CD4-positive, CD25-positive, alpha-beta regulatory T cell (primary cell): ENCODE measurements at regions not wholly inside any gene's neighbourhood (a gene's known extent, or its start where the extent isn't known, plus 50 kb on each side); places are given as distances from the start of the nearest gene placed in this dataset.

Experiments used
- ATAC-seq, 2 donors: fragments of 150-1000 bp; cut with Tn5 transposase; one replicate each; pipeline ENCODE4 v1.10.0; 2021; ENCODE audit warnings: low read depth in 2 of 2, moderate number of reproducible peaks in 2 of 2, moderate library complexity in 1 of 2
- DNase-seq, 3 donors: peaks; one replicate each; pipeline versions ENCODE4 v3.0.0 to v3.0.0-alpha.2; 2012 to 2022; ENCODE audit warnings: mixed read lengths in 1 of 3
- H3K27ac ChIP-seq: one replicate; pipeline ENCODE4 v1.7.0; 2013; ENCODE audit warnings: mild to moderate bottlenecking, low read length; ENCODE audit not compliant: insufficient read depth, poor library complexity, severe bottlenecking
- H3K27me3 ChIP-seq: one replicate; pipeline ENCODE4 v1.7.0; 2013; ENCODE audit warnings: low read length; ENCODE audit not compliant: control insufficient read depth, insufficient read depth
- H3K36me3 ChIP-seq: one replicate; pipeline ENCODE4 v1.7.0; 2013; ENCODE audit warnings: mild to moderate bottlenecking, low read length, moderate library complexity; ENCODE audit not compliant: control insufficient read depth, insufficient read depth
- H3K4me1 ChIP-seq: 2 replicates; pipeline ENCODE4 v1.7.0; 2013; ENCODE audit warnings: mild to moderate bottlenecking, low read length; ENCODE audit not compliant: insufficient read depth, control insufficient read depth, poor library complexity, severe bottlenecking
- H3K4me3 ChIP-seq: one replicate; pipeline ENCODE4 v1.7.0; 2013; ENCODE audit warnings: low read depth, mild to moderate bottlenecking, low read length, moderate library complexity
- H3K9me3 ChIP-seq, 2 experiments: 1 replicate in 1 of 2; 2 replicates in 1 of 2; pipeline ENCODE4 v1.7.0; 2013; ENCODE audit warnings: low read length in 2 of 2, mild to moderate bottlenecking in 1 of 2, moderate library complexity in 1 of 2; ENCODE audit not compliant: control insufficient read depth in 2 of 2
- H3K27ac Mint-ChIP-seq, 3 donors: one replicate each; pipeline ENCODE4 v1.8.0; 2020 to 2022; ENCODE audit warnings: mild to moderate bottlenecking in 3 of 3, mixed read lengths in 3 of 3, moderate library complexity in 2 of 3
- H3K27me3 Mint-ChIP-seq: one replicate; pipeline ENCODE4 v1.8.0; 2022; ENCODE audit warnings: mild to moderate bottlenecking, mixed read lengths
- H3K36me3 Mint-ChIP-seq: one replicate; pipeline ENCODE4 v1.8.0; 2020; ENCODE audit warnings: mixed read lengths
- H3K4me1 Mint-ChIP-seq, 4 donors: one replicate each; pipeline ENCODE4 v1.8.0; 2020 to 2022; ENCODE audit warnings: mixed read lengths in 4 of 4, mild to moderate bottlenecking in 1 of 4
- H3K4me3 Mint-ChIP-seq, 4 donors: one replicate each; pipeline ENCODE4 v1.8.0; 2020 to 2022; ENCODE audit warnings: mild to moderate bottlenecking in 4 of 4, mixed read lengths in 4 of 4, moderate library complexity in 3 of 4
- H3K9me3 Mint-ChIP-seq, 7 donors: one replicate each; pipeline ENCODE4 v1.8.0; 2020 to 2022; ENCODE audit warnings: mixed read lengths in 7 of 7, mild to moderate bottlenecking in 3 of 7, moderate library complexity in 2 of 7

DNA sequence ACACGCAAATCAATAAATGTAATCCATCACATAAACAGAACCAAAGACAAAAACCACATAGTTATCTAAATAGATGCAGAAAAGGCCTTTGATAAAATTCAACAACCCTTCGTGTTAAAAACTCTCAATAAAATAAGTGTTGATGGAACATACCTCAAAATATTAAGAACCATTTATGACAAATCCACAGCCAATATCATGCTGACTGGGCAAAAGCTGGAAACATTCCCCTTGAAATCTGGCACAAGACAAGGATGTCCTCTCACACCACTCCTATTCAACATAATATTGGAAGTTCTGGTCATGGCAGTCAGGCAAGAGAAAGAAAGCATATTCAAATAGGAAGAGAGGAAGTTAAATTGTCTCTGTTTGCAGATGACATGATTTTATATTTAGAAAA, 1946.3 kb upstream of the CDH9 start:
- ATAC-seq (no peak), DNase-seq (no peak)
- Mint-ChIP-seq H3K36me3 (no peaks in the 10 kb centered on the region), H3K4me3 (no peak overlapping the region), H3K9me3 (peaks cover 0 to 36% (median 10%) of the 10 kb centered on the region in 7 donors), H3K27me3 (no peaks in the 10 kb centered on the region), H3K4me1 (no peaks in the 10 kb centered on the region), H3K27ac (no peak overlapping the region)
- Histone ChIP-seq H3K4me3 (no peak overlapping the region), H3K9me3 (peaks cover 6 to 10% of the 10 kb centered on the region in 2 experiments), H3K27me3 (no peaks in the 10 kb centered on the region), H3K27ac (no peak overlapping the region), H3K4me1 (no peaks in the 10 kb centered on the region), H3K36me3 (no peaks in the 10 kb centered on the region)

DNA sequence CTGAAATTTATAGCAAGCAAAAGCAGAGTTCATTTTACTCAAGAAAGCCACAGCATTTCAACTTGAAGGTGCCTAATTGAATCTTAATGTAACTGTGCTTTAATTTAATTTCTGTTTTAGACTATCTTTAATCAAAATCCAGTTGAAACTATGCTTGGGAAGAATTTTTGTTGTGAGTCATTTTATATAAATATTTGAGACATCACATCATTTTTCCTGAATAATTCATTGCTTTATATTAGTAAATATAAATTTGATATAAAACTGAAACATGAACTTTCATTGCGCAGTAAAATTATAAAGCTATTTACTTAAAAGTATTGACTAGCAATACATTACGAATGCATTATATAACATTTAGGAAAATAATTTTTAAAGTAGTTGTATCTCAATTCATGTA, 1937.1 kb upstream of the CDH9 start:
- Mint-ChIP-seq H3K9me3 (peaks cover 0 to 25% (median 9%) of the 10 kb centered on the region in 7 donors), H3K27ac (no peak overlapping the region), H3K27me3 (no peaks in the 10 kb centered on the region), H3K4me3 (no peak overlapping the region), H3K36me3 (no peaks in the 10 kb centered on the region), H3K4me1 (no peaks in the 10 kb centered on the region)
- Histone ChIP-seq H3K9me3 (no peaks in the 10 kb centered on the region), H3K36me3 (no peaks in the 10 kb centered on the region), H3K27ac (no peak overlapping the region), H3K4me3 (no peak overlapping the region), H3K27me3 (no peaks in the 10 kb centered on the region), H3K4me1 (no peaks in the 10 kb centered on the region)
- ATAC-seq (no peak), DNase-seq (no peak)

DNA sequence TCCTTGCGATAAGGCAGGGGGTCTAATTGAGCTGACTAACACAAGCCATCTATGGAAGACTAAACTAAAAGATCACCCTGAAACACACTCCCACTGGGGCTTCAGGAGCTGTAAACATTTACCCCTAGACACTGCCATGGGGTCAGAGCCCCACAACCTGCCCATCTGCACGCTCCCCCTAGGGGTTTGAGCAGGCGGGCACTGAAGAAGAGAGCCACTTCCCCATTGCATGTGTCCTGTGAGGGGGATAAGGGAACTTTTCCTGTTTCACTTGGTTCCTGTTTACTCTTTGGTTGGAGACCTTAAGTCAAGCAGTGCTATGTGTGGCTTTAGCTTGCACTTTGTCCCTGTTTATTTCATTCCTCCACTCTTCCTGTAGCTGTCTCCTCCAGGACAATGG, 1929.5 kb upstream of the CDH9 start:
- H3K27ac ChIP-seq, result no peak overlapping the region
- no peak overlapping the region for H3K4me3 Mint-ChIP-seq
- no peaks in the 10 kb centered on the region for H3K27me3 ChIP-seq
- H3K9me3 ChIP-seq, result no peaks in the 10 kb centered on the region
- peaks cover 0 to 14% (median 4%) of the 10 kb centered on the region in 7 donors for H3K9me3 Mint-ChIP-seq
- H3K36me3 ChIP-seq, result no peaks in the 10 kb centered on the region
- H3K4me1 Mint-ChIP-seq, result no peaks in the 10 kb centered on the region
- H3K4me3 ChIP-seq, result no peak overlapping the region
- H3K36me3 Mint-ChIP-seq, result no peaks in the 10 kb centered on the region
- DNase-seq (no peak), ATAC-seq (no peak)
- no peaks in the 10 kb centered on the region for H3K4me1 ChIP-seq
- H3K27ac Mint-ChIP-seq, result no peak overlapping the region
- no peaks in the 10 kb centered on the region for H3K27me3 Mint-ChIP-seq

DNA sequence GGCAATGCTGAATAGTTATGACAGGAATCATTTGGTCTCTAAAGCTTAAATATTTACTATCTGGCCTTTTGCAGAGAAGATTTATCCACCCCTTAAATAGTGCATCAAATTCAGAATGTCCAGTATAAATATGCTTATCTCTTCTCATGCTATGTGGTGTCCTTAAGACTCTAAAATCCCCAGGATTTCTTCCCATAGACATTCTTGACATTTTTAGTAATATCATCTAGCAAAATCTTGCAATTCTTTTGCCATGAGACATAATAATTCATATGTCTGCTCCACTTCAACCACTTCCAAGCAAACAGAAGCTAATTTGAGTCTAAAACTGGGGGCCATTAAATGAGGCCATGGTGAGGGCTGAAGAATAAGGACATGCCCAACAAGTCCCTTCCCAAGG, 1923.4 kb upstream of the CDH9 start:
- DNase-seq, result no peak
- Mint-ChIP-seq H3K36me3 (no peaks in the 10 kb centered on the region), H3K4me3 (no peak overlapping the region), H3K9me3 (peaks cover 0 to 31% (median 2%) of the 10 kb centered on the region in 7 donors), H3K4me1 (no peaks in the 10 kb centered on the region), H3K27ac (no peak overlapping the region), H3K27me3 (no peaks in the 10 kb centered on the region)
- H3K4me3 ChIP-seq, result no peak overlapping the region
- H3K4me1 ChIP-seq, result no peaks in the 10 kb centered on the region
- no peak overlapping the region for H3K27ac ChIP-seq
- H3K36me3 ChIP-seq, result no peaks in the 10 kb centered on the region
- H3K9me3 ChIP-seq, result no peaks in the 10 kb centered on the region
- no peak for ATAC-seq
- no peaks in the 10 kb centered on the region for H3K27me3 ChIP-seq

DNA sequence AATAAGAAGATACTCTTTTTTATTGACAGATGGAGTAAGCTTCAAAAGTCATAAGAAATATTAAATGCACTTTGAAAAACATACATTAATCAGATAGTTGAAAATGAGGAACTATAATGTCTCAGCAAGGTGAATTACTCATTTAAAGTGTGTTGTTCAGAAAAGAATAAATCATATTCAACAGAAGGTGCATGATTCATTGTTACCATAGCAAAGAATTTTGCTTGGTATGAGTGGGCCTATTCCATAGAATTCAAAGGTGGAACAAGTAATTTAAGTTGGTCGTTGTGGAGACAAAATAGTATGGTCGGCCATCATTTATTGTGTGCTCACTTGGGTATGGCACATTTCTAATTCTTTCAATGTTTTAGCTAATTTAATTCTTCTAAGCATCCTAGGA, 1920.2 kb upstream of the CDH9 start:
- H3K27me3 ChIP-seq, result no peaks in the 10 kb centered on the region
- no peaks in the 10 kb centered on the region for H3K36me3 ChIP-seq
- H3K4me1 ChIP-seq, result no peaks in the 10 kb centered on the region
- Mint-ChIP-seq H3K27ac (no peak overlapping the region), H3K36me3 (no peaks in the 10 kb centered on the region), H3K4me1 (no peaks in the 10 kb centered on the region), H3K4me3 (no peak overlapping the region), H3K27me3 (no peaks in the 10 kb centered on the region), H3K9me3 (peaks cover 0 to 30% (median 1%) of the 10 kb centered on the region in 7 donors)
- no peak overlapping the region for H3K27ac ChIP-seq
- no peaks in the 10 kb centered on the region for H3K9me3 ChIP-seq
- no peak overlapping the region for H3K4me3 ChIP-seq
- ATAC-seq (no peak), DNase-seq (no peak)

DNA sequence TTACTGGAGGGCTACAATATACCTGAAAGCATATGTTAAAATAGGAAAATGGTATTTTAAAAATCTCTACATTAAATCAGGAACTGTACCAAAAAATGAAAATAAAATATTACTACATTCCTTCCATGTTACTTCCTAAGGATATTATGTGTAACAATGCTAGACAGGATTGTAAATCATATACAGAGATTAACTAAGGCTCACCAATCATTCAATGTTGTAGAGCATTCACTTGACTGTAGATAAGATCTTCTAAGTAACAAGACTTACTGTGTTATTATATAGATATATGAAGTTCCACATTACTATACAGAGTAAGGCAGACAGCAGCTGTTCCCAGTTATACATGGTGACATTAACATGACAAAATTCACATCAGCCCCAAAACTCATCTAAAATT, 1919.1 kb upstream of the CDH9 start:
- Mint-ChIP-seq H3K4me1 (no peaks in the 10 kb centered on the region), H3K27ac (no peak overlapping the region), H3K36me3 (no peaks in the 10 kb centered on the region), H3K4me3 (no peak overlapping the region), H3K9me3 (peaks cover 0 to 34% (median 2%) of the 10 kb centered on the region in 7 donors), H3K27me3 (no peaks in the 10 kb centered on the region)
- Histone ChIP-seq H3K4me1 (no peaks in the 10 kb centered on the region), H3K4me3 (no peak overlapping the region), H3K9me3 (no peaks in the 10 kb centered on the region), H3K36me3 (no peaks in the 10 kb centered on the region), H3K27me3 (no peaks in the 10 kb centered on the region), H3K27ac (no peak overlapping the region)
- DNase-seq (no peak), ATAC-seq (no peak)

DNA sequence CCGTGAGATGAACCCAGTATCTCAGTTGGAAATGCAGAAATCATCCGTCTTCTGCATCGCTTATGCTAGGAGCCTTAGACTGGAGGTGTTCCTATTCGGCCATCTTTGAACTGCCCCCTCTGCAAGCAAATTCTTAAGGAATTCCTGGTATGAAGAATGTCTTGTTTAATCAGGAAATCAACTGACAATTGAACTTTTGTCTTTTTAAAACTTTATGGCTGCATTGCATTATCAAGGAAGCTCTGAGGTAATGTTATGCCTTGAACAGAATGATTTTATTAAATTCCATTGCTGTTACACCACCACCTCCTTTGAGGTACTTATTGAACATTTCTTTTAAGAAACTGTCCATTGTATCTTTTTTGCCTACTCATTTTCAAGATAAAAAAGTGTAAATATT, 1915.7 kb upstream of the CDH9 start:
- Histone ChIP-seq H3K4me1 (no peaks in the 10 kb centered on the region), H3K27me3 (no peaks in the 10 kb centered on the region), H3K27ac (no peak overlapping the region), H3K36me3 (no peaks in the 10 kb centered on the region), H3K4me3 (no peak overlapping the region), H3K9me3 (no peaks in the 10 kb centered on the region)
- DNase-seq, result no peak
- Mint-ChIP-seq H3K27me3 (no peaks in the 10 kb centered on the region), H3K9me3 (peaks cover 0 to 26% (median 4%) of the 10 kb centered on the region in 7 donors), H3K4me1 (no peaks in the 10 kb centered on the region), H3K27ac (no peak overlapping the region), H3K36me3 (no peaks in the 10 kb centered on the region), H3K4me3 (no peak overlapping the region)
- ATAC-seq, result no peak

DNA sequence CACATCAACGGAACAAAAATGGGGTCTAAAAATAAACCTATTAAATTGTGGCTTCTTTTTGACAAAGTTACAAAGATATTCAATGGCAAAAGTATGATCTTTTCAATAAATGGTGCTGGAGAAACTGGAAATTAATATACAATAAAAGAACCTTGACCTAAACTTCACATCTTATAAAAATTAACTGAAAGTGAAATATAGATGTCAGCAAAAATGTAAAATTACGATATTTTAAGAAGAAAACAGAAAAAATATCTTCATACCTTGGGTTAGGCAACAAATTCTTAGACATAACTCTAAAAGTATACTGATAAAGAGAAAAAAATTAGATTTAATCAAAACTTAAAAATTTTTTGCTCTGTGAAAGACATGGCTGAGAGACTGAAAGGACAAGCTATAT, 1909.5 kb upstream of the CDH9 start:
- Histone ChIP-seq H3K4me3 (no peak overlapping the region), H3K27me3 (no peaks in the 10 kb centered on the region), H3K36me3 (no peaks in the 10 kb centered on the region), H3K27ac (no peak overlapping the region), H3K9me3 (no peaks in the 10 kb centered on the region), H3K4me1 (no peaks in the 10 kb centered on the region)
- H3K4me1 Mint-ChIP-seq, result no peaks in the 10 kb centered on the region
- H3K27ac Mint-ChIP-seq, result no peak overlapping the region
- DNase-seq (no peak), ATAC-seq (no peak)
- H3K4me3 Mint-ChIP-seq, result no peak overlapping the region
- H3K36me3 Mint-ChIP-seq, result no peaks in the 10 kb centered on the region
- peaks cover 0 to 19% (median 2%) of the 10 kb centered on the region in 7 donors for H3K9me3 Mint-ChIP-seq
- H3K27me3 Mint-ChIP-seq, result no peaks in the 10 kb centered on the region
